Mucosa of rectum (tissue), 2 donors: ENCODE measurements at regions not wholly inside any gene's neighbourhood (a gene's known extent, or its start where the extent isn't known, plus 50 kb on each side); places are given as distances from the start of the nearest gene placed in this dataset.

Experiments used
- H3K27ac ChIP-seq, 2 donors: one replicate each; pipeline ENCODE4 v1.7.0; 2013; ENCODE audit warnings: inconsistent platforms in 2 of 2, low read depth in 2 of 2, low read length in 2 of 2
- H3K27me3 ChIP-seq, 2 donors: one replicate each; pipeline ENCODE4 v1.7.0; 2013; ENCODE audit warnings: low read length in 2 of 2; ENCODE audit not compliant: control insufficient read depth in 2 of 2, insufficient read depth in 2 of 2
- H3K36me3 ChIP-seq, 2 donors: one replicate each; pipeline ENCODE4 v1.7.0; 2013; ENCODE audit warnings: low read length in 2 of 2; ENCODE audit not compliant: control insufficient read depth in 2 of 2, insufficient read depth in 2 of 2
- H3K4me1 ChIP-seq, 2 donors: one replicate each; pipeline ENCODE4 v1.7.0; 2013; ENCODE audit warnings: low read length in 2 of 2, mild to moderate bottlenecking in 1 of 2; ENCODE audit not compliant: control insufficient read depth in 2 of 2, insufficient read depth in 2 of 2
- H3K4me3 ChIP-seq, 2 donors: one replicate each; pipeline ENCODE4 v1.7.0; 2013; ENCODE audit warnings: low read length in 2 of 2
- H3K9ac ChIP-seq, 2 donors: one replicate each; pipeline ENCODE4 v1.7.0; 2013; ENCODE audit warnings: low read length in 2 of 2, low read depth in 1 of 2, mild to moderate bottlenecking in 1 of 2
- H3K9me3 ChIP-seq, 2 donors: one replicate each; pipeline ENCODE4 v1.7.0; 2013; ENCODE audit warnings: low read length in 2 of 2; ENCODE audit not compliant: control insufficient read depth in 2 of 2
- donor health status: healthy.
- donor health status: Normal muscosa, but diverticular disease.

DNA sequence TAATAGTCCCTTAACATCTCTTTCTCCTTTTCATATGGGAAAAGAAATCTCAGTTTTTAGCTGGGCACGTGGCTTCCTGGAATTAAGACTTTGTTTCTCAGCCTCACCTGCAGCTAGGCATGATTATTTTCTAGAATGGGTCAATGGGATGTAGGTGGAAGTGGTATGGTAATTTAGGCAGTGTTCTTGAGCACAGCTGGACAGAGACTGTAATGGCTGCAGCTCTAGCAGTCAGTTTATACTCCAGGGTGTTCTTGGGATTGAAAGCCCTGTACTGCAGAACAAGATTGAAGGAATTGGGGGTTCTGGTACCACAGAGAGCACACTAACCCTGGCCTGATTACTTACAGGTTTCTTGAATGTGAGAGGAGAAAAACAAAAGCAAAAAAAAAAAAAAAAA is 455.9 kb upstream of the ZNF608 start:
- Histone ChIP-seq H3K27ac (no peak overlapping the region), H3K9ac (no peak overlapping the region), H3K9me3 (no peaks in the 10 kb centered on the region), H3K27me3 (no peaks in the 10 kb centered on the region), H3K36me3 (no peaks in the 10 kb centered on the region), H3K4me1 (no peaks in the 10 kb centered on the region), H3K4me3 (no peak overlapping the region)

DNA sequence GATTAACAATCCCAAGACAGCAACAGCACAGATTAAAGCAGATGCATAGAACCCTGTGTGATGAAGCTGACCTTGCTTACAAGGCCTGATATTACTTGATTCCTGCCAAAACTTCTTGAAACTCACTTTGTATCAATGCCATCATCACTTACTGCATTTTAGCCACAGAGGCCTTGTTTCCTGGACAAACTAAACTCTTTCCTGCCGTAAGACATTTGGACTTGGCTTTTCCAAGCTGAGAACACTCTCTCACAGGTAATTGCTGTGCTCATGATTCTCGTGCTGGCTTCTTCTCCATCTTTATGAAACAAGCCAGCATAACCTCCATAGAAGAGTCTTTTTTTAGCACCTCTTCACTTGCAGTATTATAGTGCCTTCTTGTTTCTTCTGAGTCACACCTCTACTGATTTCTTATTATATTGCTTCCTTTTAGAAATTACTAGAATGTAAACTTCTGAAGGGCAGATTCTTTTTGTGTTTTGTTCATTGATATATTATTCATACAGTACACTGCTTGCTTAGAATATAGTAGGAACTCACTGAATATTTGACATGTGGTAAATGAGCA is 456.5 kb upstream of the ZNF608 start:
- Histone ChIP-seq H3K27me3 (no peaks in the 10 kb centered on the region), H3K9ac (no peak overlapping the region), H3K9me3 (no peaks in the 10 kb centered on the region), H3K27ac (no peak overlapping the region), H3K4me1 (no peaks in the 10 kb centered on the region), H3K4me3 (no peak overlapping the region), H3K36me3 (no peaks in the 10 kb centered on the region)

DNA sequence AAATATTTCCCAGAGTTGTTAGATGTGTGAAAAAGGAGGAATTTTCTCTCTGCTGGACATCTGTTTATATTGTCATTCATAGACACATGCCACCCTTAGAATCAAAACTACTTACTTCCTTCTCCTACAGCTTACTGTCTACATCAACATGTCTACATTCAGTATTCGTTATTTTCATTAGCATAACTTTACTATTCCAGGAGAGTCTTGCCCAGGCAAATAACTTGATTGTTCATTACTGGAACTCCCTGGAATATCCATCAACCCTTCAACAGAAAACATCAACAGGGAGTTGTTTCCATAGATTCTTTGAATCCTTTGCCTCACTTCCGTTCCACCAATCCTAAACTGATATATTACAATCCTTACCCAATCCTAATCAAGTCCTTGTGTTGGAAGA is 457.5 kb upstream of the ZNF608 start:
- no peak overlapping the region for H3K9ac ChIP-seq
- no peaks in the 10 kb centered on the region for H3K36me3 ChIP-seq
- H3K9me3 ChIP-seq = no peaks in the 10 kb centered on the region
- no peak overlapping the region for H3K27ac ChIP-seq
- H3K27me3 ChIP-seq = no peaks in the 10 kb centered on the region
- H3K4me3 ChIP-seq = no peak overlapping the region
- H3K4me1 ChIP-seq = no peaks in the 10 kb centered on the region

DNA sequence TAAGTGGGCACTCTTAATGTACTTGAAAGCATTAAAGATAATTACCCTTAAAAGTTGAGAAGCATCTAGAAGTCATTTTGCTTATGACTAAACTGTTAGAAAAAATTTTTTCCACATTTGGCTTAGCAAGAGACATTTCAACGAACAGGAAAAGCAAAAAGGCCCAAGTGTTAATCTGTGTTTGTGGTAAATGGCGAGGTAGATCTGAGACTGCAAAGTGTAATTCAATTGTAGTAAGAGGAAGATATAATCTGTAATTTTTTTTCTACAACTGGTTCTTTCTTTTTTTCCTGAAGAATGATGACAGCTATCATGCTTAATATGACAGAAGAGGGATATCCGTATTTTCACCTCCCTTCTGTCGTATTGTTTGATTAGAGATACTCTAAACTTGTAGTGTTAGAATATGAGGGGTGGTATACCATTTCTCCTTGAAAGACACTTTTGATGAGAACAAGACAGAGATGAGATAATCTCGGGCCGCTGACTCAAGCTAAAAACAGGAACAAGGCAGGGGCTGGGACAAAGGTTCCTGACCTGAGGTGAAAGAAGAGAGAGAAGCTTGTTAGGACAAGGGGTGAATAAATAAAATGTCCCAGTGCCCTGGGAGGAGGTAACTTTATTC is 459.3 kb upstream of the ZNF608 start:
- Histone ChIP-seq H3K4me3 (no peak overlapping the region), H3K27ac (no peak overlapping the region), H3K36me3 (no peaks in the 10 kb centered on the region)

DNA sequence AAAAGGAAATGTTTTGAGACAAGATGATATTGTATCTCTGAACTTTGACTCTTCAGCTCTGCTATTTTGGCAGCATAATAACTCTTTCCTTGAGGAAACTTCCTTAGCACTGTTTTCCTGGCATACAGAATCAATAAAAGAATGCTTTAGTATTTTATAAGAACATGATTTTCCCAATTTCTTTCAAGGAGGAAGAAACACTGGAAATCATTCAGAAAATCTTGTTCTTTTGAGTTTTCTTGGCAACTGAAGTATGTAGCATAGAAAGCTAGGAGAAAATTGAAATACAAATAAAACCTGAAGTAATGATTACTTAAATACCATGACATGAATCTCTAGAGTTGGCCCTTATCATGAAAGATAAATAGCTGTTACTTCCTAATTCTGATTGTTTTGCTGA is 461.4 kb upstream of the ZNF608 start:
- no peaks in the 10 kb centered on the region for H3K9me3 ChIP-seq
- no peak overlapping the region for H3K27ac ChIP-seq
- H3K36me3 ChIP-seq = no peaks in the 10 kb centered on the region

More for the DNA sequence above, 459.3 kb upstream of the ZNF608 start:
- H3K4me1 ChIP-seq = no peaks in the 10 kb centered on the region
- no peaks in the 10 kb centered on the region for H3K27me3 ChIP-seq
- no peak overlapping the region for H3K9ac ChIP-seq
- H3K9me3 ChIP-seq = no peaks in the 10 kb centered on the region

DNA sequence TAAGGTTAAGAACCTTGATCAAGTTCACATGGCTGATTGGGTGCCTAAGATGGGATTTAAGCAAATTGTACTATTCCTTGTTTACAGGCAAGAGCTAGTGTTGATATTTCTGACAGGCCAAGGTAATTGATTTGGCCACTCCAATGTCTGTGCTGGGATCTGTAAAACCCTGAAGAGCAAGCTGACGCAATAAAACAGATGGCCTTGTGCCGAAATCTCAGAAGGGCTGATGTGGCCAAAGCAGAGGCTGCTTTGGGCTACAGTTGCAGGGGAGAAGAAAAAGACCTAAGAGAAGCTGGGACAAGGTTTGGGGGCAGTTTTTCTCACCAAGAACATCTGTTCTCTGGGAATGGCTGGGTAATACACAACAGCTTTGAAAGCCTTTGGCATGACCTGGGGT is 463.2 kb upstream of the ZNF608 start:
- Histone ChIP-seq H3K36me3 (no peaks in the 10 kb centered on the region), H3K4me3 (no peak overlapping the region), H3K27ac (no peak overlapping the region), H3K9ac (no peak overlapping the region), H3K27me3 (no peaks in the 10 kb centered on the region), H3K4me1 (no peaks in the 10 kb centered on the region), H3K9me3 (no peaks in the 10 kb centered on the region)

More for the DNA sequence above, 461.4 kb upstream of the ZNF608 start:
- Histone ChIP-seq H3K9ac (no peak overlapping the region), H3K4me3 (no peak overlapping the region), H3K4me1 (no peaks in the 10 kb centered on the region), H3K27me3 (no peaks in the 10 kb centered on the region)

DNA sequence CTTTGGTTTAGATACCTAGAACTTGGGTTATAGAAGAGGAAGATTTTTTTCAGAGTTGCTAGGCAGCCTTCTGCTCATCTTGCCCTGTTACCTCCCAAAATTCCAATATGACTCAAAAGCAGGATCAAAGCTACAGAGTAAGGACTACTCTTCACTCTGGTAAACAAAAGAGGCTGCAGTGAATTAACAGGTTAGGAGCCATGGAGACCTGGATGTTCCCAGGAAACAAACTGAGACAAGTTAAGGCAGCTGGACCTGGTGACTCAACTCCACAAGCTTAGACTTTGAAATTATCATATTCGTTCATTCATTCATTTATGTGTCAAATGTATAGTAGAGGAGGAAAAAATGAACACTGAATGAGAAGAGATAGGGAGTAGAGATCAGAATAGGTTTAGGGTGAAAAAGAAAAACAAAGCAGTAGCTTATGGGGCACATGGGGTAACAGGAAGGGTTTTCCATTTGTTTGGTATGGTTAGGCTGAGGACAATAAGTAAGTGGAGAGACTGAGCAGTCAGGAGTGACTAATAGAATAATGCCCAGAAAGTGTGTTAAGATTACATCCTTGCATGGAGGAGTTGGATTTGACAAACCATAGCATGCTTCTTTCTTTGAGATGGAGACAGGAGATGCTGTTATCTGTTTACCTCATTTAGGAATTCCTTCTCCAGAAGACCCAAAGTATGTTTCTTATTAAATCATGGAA is 464.0 kb upstream of the ZNF608 start:
- no peaks in the 10 kb centered on the region for H3K36me3 ChIP-seq
- H3K9ac ChIP-seq = no peak overlapping the region
- no peaks in the 10 kb centered on the region for H3K4me1 ChIP-seq
- no peak overlapping the region for H3K4me3 ChIP-seq
- no peak overlapping the region for H3K27ac ChIP-seq
- H3K27me3 ChIP-seq = no peaks in the 10 kb centered on the region
- no peaks in the 10 kb centered on the region for H3K9me3 ChIP-seq

DNA sequence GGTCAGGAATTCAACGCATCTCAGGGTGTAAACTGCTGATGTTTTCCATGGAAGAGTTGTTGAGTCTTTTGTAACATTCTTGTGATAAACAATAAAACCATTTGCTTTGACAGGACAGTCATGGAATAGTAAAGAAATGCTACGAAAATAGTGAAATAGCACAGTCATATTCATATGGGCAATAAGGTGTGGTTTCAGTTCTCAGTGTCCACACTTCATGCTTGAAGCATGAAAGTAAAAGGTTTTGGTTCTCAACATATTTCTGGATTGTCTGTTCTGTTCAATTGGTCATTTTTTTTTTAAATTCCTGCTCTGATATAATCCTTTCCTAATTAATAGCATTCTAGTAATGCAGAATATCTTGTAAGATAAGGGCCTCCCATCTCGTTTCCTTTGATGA is 467.6 kb upstream of the ZNF608 start:
- no peak overlapping the region for H3K9ac ChIP-seq
- no peaks in the 10 kb centered on the region for H3K9me3 ChIP-seq
- no peak overlapping the region for H3K27ac ChIP-seq
- no peaks in the 10 kb centered on the region for H3K4me1 ChIP-seq
- H3K4me3 ChIP-seq = no peak overlapping the region
- H3K27me3 ChIP-seq = no peaks in the 10 kb centered on the region
- no peaks in the 10 kb centered on the region for H3K36me3 ChIP-seq

DNA sequence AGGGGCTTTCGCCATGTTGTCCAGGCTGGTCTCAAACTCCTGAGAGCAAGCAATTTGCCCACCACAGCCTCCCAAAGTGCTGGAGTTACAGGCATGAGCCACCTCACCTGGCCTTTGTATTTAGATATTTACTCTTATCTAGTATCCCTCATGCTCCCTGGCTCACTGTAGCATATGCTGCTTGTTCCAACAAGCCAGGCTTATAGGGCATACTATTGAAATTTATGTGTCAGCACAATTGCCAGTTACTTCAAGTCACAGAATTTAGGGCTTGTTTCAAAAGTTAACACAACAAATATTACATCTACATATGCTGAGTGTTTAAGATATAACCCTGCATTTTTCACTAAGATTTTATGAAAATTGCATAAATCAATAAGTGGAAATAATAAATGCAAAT is 469.2 kb upstream of the ZNF608 start:
- no peak overlapping the region for H3K4me3 ChIP-seq
- H3K4me1 ChIP-seq = no peaks in the 10 kb centered on the region
- H3K36me3 ChIP-seq = no peaks in the 10 kb centered on the region
- no peak overlapping the region for H3K9ac ChIP-seq
- no peak overlapping the region for H3K27ac ChIP-seq
- H3K9me3 ChIP-seq = no peaks in the 10 kb centered on the region
- H3K27me3 ChIP-seq = no peaks in the 10 kb centered on the region

DNA sequence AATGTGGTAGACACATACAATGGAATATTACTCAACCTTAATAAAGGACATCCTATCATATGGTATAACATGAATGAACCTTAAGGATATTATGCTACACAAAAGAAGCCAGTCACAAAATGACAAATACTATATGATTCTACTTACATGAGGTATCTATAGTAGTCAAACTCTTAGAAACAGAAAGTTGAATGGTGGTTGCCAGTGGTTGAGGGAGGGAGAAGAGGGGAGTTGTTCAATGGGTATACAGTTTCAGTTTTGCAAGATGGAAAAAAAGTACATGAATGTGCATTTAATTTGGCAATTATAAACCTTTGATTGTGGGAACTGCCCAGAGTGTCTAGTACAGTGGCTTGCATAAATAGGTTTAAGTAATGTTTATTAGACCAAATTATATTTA is 473.3 kb upstream of the ZNF608 start:
- no peaks in the 10 kb centered on the region for H3K4me1 ChIP-seq
- H3K4me3 ChIP-seq = no peak overlapping the region
- H3K27ac ChIP-seq = no peak overlapping the region
- no peaks in the 10 kb centered on the region for H3K27me3 ChIP-seq
- H3K9ac ChIP-seq = no peak overlapping the region
- H3K9me3 ChIP-seq = no peaks in the 10 kb centered on the region
- no peaks in the 10 kb centered on the region for H3K36me3 ChIP-seq
